OCI-LY7 (cell line): ENCODE measurements at regions not wholly inside any gene's neighbourhood (a gene's known extent, or its start where the extent isn't known, plus 50 kb on each side); places are given as distances from the start of the nearest gene placed in this dataset.

Source experiments
- BruUV-seq: library from RNA; stranded (reverse); fragments of 400-500 nt; replicated peaks from 2 replicates; lab custom pipeline; 2021; lab: Mats Ljungman, UMichigan
- CTCF ChIA-PET: fragments of 300-600 bp; sonication (Branson Sonifier 250); formaldehyde crosslinking; loops from one replicate; lab custom pipeline; 2022; ENCODE audit warnings: antibody characterized with exemption; ENCODE audit not compliant: unreplicated experiment; lab: Charles Lee
- POLR2A ChIA-PET: fragments of 300-600 bp; sonication (Branson Sonifier 250); formaldehyde crosslinking; loops from one replicate; lab custom pipeline; 2022; ENCODE audit warnings: antibody characterized with exemption; lab: Charles Lee
- DNase-seq: peaks from one replicate; pipeline ENCODE4 v3.0.0-alpha.2; 2015; ENCODE audit warnings: low spot score
- H2AFZ ChIP-seq: fragments of 200-600 bp; sonication (generic), shearing (Covaris generic); 2 replicates; pipeline ENCODE4 v1.6.1; 2014; ENCODE audit warnings: mild to moderate bottlenecking, antibody characterized with exemption, low read length, moderate library complexity
- H3K27ac ChIP-seq: fragments of 200-600 bp; sonication (generic); 2 replicates; pipeline ENCODE4 v1.5.1; 2014; ENCODE audit warnings: mixed run types, low read depth, mild to moderate bottlenecking, moderate library complexity, low read length, inconsistent platforms; ENCODE audit not compliant: poor library complexity, severe bottlenecking
- H3K36me3 ChIP-seq: fragments of 200-600 bp; sonication (generic); 2 replicates; pipeline ENCODE4 v1.6.1; 2014; ENCODE audit warnings: mild to moderate bottlenecking, antibody characterized with exemption, low read length, moderate library complexity, mixed read lengths; ENCODE audit not compliant: insufficient read depth
- H3K4me1 ChIP-seq: fragments of 200-600 bp; sonication (generic); 2 replicates; pipeline ENCODE4 v1.5.1; 2014; ENCODE audit warnings: mild to moderate bottlenecking, low read length; ENCODE audit not compliant: insufficient read depth, poor library complexity, severe bottlenecking
- H3K4me2 ChIP-seq: fragments of 200-600 bp; sonication (generic); 2 replicates; pipeline ENCODE4 v1.6.1; 2014; ENCODE audit warnings: mild to moderate bottlenecking, low read length
- H3K4me3 ChIP-seq: fragments of 200-600 bp; sonication (generic); 2 replicates; pipeline ENCODE4 v1.5.1; 2014; ENCODE audit warnings: mild to moderate bottlenecking, low read depth, low read length; ENCODE audit not compliant: poor library complexity, severe bottlenecking
- H3K79me2 ChIP-seq: fragments of 200-600 bp; sonication (generic); 2 replicates; pipeline ENCODE4 v1.6.1; 2016; ENCODE audit warnings: low read depth, mild to moderate bottlenecking, low read length, moderate library complexity, mixed read lengths; ENCODE audit not compliant: insufficient read depth
- H3K9me2 ChIP-seq: fragments of 200-600 bp; sonication (generic); 2 replicates; pipeline ENCODE4 v1.6.1; 2016; ENCODE audit warnings: mild to moderate bottlenecking, low read length, mixed read lengths; ENCODE audit not compliant: insufficient read depth
- H3K9me3 ChIP-seq: fragments of 200-600 bp; sonication (generic); 2 replicates; pipeline ENCODE4 v1.6.1; 2014; ENCODE audit warnings: mild to moderate bottlenecking, mixed run types, low read length, mixed read lengths
- H4K20me1 ChIP-seq: fragments of 200-600 bp; sonication (generic); 2 replicates; pipeline ENCODE4 v1.6.1; 2014; ENCODE audit warnings: mild to moderate bottlenecking, antibody characterized with exemption, low read length, moderate library complexity, mixed read lengths; ENCODE audit not compliant: insufficient read depth
- CTCF ChIP-seq: fragments of 200-600 bp; sonication (generic); conservative IDR thresholded peaks from 2 replicates; pipeline ENCODE4 v1.5.1; 2014; ENCODE audit warnings: mild to moderate bottlenecking, antibody characterized with exemption, low read length, moderate library complexity, mixed read lengths
- EZH2phosphoT487 ChIP-seq: fragments of 200-600 bp; sonication (generic); IDR thresholded peaks from 2 replicates; pipeline ENCODE4 v1.6.1; 2018; ENCODE audit warnings: low read depth, borderline replicate concordance, mild to moderate bottlenecking, mixed run types, antibody characterized with exemption, low read length, moderate library complexity, mixed read lengths
- intact Hi-C: fragments of 100-400 bp; cut with micrococcal nuclease; formaldehyde crosslinking; loops from one replicate; pipeline ENCODE4 v1.10.0; 2022; ENCODE audit not compliant: unreplicated experiment

GRCh38 chr13:64369121-64369520 lies 2861.0 kb downstream of the PCDH9 start:
- H2AFZ ChIP-seq = no peak overlapping the region
- BruUV-seq = no TSS peak
- no peaks in the 10 kb centered on the region for H3K79me2 ChIP-seq
- no peak overlapping the region for H3K27ac ChIP-seq
- H3K9me2 ChIP-seq = no peaks in the 10 kb centered on the region
- H3K4me3 ChIP-seq = no peak overlapping the region
- no peaks in the 10 kb centered on the region for H3K9me3 ChIP-seq
- TF ChIP-seq CTCF = no peak
- TF ChIP-seq EZH2phosphoT487 = no peak
- CTCF ChIA-PET = no interaction called here
- no peak overlapping the region for H3K4me2 ChIP-seq
- intact Hi-C loops = no loop called here
- POLR2A ChIA-PET = interaction anchor here (0.6 kb wide), 1 partner anchor 837 kb away, joined by 3 read pairs; no protein-coding TSS in a partner anchor
- H4K20me1 ChIP-seq = no peaks in the 10 kb centered on the region
- no peaks in the 10 kb centered on the region for H3K4me1 ChIP-seq
- DNase-seq = no peak
- H3K36me3 ChIP-seq = no peaks in the 10 kb centered on the region

GRCh38 chr13:64362564-64362963 lies 2867.6 kb downstream of the PCDH9 start:
- no peak overlapping the region for H3K4me2 ChIP-seq
- no peak overlapping the region for H3K27ac ChIP-seq
- TF ChIP-seq EZH2phosphoT487 = no peak
- TF ChIP-seq CTCF = no peak
- H3K9me3 ChIP-seq = no peaks in the 10 kb centered on the region
- H3K4me1 ChIP-seq = no peaks in the 10 kb centered on the region
- H3K9me2 ChIP-seq = no peaks in the 10 kb centered on the region
- DNase-seq = no peak
- H3K79me2 ChIP-seq = no peaks in the 10 kb centered on the region
- CTCF ChIA-PET = no interaction called here
- H3K36me3 ChIP-seq = no peaks in the 10 kb centered on the region
- H3K4me3 ChIP-seq = no peak overlapping the region
- POLR2A ChIA-PET = no interaction called here
- no peak overlapping the region for H2AFZ ChIP-seq
- BruUV-seq = no TSS peak
- intact Hi-C loops = no loop called here
- no peaks in the 10 kb centered on the region for H4K20me1 ChIP-seq

- H3K9me2 ChIP-seq = no peaks in the 10 kb centered on the region
- no peaks in the 10 kb centered on the region for H3K9me3 ChIP-seq
- H3K36me3 ChIP-seq = no peaks in the 10 kb centered on the region
- no TSS peak for BruUV-seq
- no peak overlapping the region for H3K27ac ChIP-seq
- TF ChIP-seq EZH2phosphoT487 = no peak
- TF ChIP-seq CTCF = no peak
- intact Hi-C loops = no loop called here
- CTCF ChIA-PET = no interaction called here
- H4K20me1 ChIP-seq = no peaks in the 10 kb centered on the region
- no peak overlapping the region for H3K4me3 ChIP-seq
- no peak overlapping the region for H3K4me2 ChIP-seq
- no peak overlapping the region for H2AFZ ChIP-seq
- no peaks in the 10 kb centered on the region for H3K79me2 ChIP-seq
- POLR2A ChIA-PET = no interaction called here
- DNase-seq = no peak
- no peaks in the 10 kb centered on the region for H3K4me1 ChIP-seq
Observed at GRCh38 chr13:64347664-64348063, 2882.5 kb downstream of the PCDH9 start.
